Mucosa of stomach (tissue), 1 donor: ENCODE measurements at regions not wholly inside any gene's neighbourhood (a gene's known extent, or its start where the extent isn't known, plus 50 kb on each side); places are given as distances from the start of the nearest gene placed in this dataset.

ENCODE experiments used
- H3K27me3 ChIP-seq: one replicate; pipeline ENCODE4 v1.7.0; 2013; ENCODE audit warnings: mild to moderate bottlenecking, low read length; ENCODE audit not compliant: control insufficient read depth, insufficient read depth
- H3K36me3 ChIP-seq: one replicate; pipeline ENCODE4 v1.7.0; 2013; ENCODE audit warnings: low read length; ENCODE audit not compliant: control insufficient read depth, insufficient read depth
- H3K4me1 ChIP-seq: one replicate; pipeline ENCODE4 v1.7.0; 2013; ENCODE audit warnings: mild to moderate bottlenecking, low read length; ENCODE audit not compliant: control insufficient read depth, insufficient read depth
- H3K4me3 ChIP-seq: one replicate; pipeline ENCODE4 v1.7.0; 2013; ENCODE audit warnings: low read length
- H3K9ac ChIP-seq: one replicate; pipeline ENCODE4 v1.7.0; 2013; ENCODE audit warnings: mild to moderate bottlenecking, low read length, moderate library complexity
- H3K9me3 ChIP-seq: one replicate; pipeline ENCODE4 v1.7.0; 2013; ENCODE audit warnings: mild to moderate bottlenecking, low read length, moderate library complexity; ENCODE audit not compliant: control insufficient read depth
- donor health status: Pancreatic carcinoma.

DNA sequence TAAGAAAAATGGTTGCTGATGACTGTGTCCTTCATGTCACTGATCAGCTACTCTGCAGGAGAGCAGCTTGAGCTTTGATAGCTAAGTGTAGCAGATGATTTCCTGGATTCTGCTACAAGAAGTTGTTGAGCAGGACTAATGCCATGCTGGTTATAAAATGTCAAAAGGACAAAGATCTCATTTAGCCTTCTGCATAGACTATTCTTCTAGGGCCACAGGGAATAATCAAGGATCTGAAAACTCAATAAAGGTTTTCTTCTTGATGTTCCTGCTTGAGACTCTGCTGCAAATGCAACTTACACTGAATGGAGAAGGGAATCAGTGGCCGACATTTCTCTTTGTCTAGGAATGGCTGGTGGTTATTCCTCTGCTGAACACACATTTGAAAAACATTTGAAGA, 360.3 kb upstream of the PTCHD4 start:
- Histone ChIP-seq H3K4me3 (no peak overlapping the region), H3K4me1 (no peaks in the 10 kb centered on the region), H3K9me3 (no peaks in the 10 kb centered on the region), H3K9ac (no peak overlapping the region), H3K27me3 (no peaks in the 10 kb centered on the region), H3K36me3 (no peaks in the 10 kb centered on the region)

DNA sequence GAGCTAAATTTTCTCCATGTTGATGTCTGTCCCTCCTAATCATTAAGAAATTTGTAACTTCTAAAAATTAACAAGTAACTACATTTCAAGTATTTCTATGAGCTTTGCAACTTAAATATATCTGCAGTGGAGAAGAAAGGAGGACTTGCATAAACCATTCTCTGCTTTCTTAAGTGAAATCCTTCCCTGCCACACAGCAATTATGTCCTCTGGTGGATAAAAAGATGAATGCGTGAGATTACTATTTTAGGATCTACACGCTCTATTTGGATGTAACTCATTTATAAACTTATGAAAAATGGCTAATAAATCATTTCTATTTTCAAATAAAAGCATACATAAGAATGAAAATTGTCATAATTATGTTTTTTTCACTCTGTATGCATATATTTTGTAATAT, 338.0 kb upstream of the PTCHD4 start:
- Histone ChIP-seq H3K9ac (no peak overlapping the region), H3K36me3 (no peaks in the 10 kb centered on the region), H3K27me3 (no peaks in the 10 kb centered on the region), H3K4me3 (no peak overlapping the region), H3K9me3 (no peaks in the 10 kb centered on the region), H3K4me1 (no peaks in the 10 kb centered on the region)

DNA sequence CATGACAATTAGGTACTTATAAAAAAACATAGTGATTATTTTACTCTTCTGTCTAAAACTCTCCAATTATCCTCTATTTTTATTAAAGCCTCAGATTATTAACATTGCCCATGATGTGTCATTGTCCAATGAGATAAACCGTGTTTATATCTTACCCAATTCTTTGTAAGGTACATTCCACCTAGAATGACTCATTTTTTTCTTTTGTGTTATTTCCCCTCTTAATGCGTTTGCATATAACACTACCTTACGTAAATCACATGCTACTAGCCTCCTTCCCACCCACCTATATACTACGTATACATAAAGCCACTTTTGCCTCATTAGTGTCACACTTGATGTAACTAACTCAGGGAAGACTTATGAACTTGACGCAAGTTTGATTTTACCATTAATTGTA, 336.3 kb upstream of the PTCHD4 start:
- no peaks in the 10 kb centered on the region for H3K9me3 ChIP-seq
- H3K9ac ChIP-seq, result no peak overlapping the region

DNA sequence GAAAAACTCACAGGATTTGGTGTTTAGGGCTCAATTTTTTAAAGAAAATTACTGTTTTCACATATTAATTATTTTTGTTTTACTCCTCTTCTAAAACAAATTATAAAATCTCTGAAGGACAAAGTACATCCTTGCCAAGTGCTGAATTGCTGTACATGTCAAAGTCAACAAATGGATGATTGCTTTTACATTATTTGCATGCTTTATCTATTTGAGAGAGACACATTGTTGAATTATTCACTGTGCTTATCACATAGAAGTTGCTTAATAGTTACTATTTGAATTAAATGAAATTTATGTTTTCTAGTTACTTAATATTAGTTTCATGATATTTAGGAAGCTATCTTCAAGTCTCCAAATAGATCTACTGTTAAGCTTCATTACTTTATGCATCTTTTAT, 318.6 kb upstream of the PTCHD4 start:
- H3K36me3 ChIP-seq, result no peaks in the 10 kb centered on the region
- no peaks in the 10 kb centered on the region for H3K4me1 ChIP-seq
- no peaks in the 10 kb centered on the region for H3K9me3 ChIP-seq
- no peaks in the 10 kb centered on the region for H3K27me3 ChIP-seq
- no peak overlapping the region for H3K9ac ChIP-seq
- no peak overlapping the region for H3K4me3 ChIP-seq

More for the DNA sequence above, 336.3 kb upstream of the PTCHD4 start:
- Histone ChIP-seq H3K4me1 (no peaks in the 10 kb centered on the region), H3K27me3 (no peaks in the 10 kb centered on the region), H3K36me3 (no peaks in the 10 kb centered on the region), H3K4me3 (no peak overlapping the region)

DNA sequence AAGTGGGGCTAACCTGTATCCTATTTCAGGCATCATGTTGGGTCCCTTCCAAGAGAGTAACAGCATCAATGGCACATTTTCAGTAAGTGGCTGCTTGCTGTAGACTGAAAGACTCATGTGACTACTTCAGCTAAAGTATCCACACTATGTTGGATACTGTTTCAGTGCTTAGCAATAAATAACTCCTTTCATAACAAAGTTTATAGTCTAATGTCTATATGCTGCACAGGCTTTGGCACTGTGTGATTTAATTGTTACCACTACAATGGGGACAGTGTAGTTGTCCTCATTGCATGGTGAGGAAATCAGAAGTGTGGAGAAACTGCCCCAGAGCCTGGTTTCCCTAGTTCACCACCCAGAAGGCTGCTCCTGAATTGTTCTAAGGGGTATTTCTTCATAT, 318.0 kb upstream of the PTCHD4 start:
- no peaks in the 10 kb centered on the region for H3K4me1 ChIP-seq
- no peaks in the 10 kb centered on the region for H3K27me3 ChIP-seq
- H3K4me3 ChIP-seq, result no peak overlapping the region
- no peaks in the 10 kb centered on the region for H3K36me3 ChIP-seq
- no peak overlapping the region for H3K9ac ChIP-seq
- no peaks in the 10 kb centered on the region for H3K9me3 ChIP-seq

DNA sequence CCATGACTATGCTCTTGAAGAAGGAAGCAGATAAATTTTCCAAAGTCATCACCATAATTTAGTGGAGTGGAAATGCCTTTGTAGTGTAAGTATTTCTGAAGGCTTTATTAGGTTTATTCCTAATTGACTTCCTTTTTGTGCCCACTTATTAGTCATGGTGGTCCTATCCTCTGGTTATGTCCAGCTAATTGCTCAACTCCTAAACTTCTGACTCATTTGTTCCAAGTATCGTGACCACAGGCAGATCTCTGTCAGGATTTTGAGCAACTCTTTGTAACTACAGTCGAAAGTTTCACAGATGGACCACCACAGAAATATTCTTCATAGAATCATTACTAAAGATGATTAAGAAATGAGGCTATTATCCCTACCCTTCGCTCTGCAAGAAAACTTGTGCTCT, 315.6 kb upstream of the PTCHD4 start:
- Histone ChIP-seq H3K4me1 (no peaks in the 10 kb centered on the region), H3K9me3 (no peaks in the 10 kb centered on the region), H3K27me3 (no peaks in the 10 kb centered on the region), H3K4me3 (no peak overlapping the region), H3K9ac (no peak overlapping the region), H3K36me3 (no peaks in the 10 kb centered on the region)

DNA sequence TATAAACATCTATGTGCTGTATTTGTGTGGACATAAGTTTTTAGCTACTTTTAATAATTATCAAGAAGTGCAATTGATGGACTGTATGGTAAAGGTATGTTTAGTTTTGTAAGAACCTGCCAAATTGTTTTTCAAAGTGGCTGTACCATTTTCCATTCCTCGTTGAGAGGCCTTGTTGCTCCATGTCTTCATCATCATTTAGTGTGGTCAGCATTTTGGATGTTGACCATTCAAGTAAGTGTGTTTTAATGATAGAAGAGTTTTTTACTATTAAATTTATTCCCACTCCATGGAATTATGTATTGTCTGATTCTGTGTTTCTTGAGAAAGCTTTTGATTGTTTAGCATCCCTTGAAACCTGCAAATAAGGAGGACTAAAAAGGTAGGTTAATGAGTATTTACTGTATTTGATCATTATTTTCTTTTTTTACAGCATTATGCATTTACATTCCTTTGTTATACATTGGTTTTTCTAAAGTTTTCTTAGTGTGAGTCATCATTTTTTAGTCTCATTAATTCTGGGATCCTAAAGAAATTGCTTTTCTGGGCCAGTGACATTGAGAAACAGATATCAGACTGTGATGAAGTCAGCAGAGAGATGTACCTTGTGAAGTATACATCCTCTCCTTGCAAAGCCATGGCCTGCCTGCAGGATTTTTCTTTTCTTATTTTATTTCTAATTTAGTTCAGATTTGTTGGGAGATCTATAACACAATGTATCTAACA, 312.8 kb upstream of the PTCHD4 start:
- no peaks in the 10 kb centered on the region for H3K36me3 ChIP-seq
- H3K9me3 ChIP-seq, result no peaks in the 10 kb centered on the region
- no peaks in the 10 kb centered on the region for H3K27me3 ChIP-seq
- no peak overlapping the region for H3K4me3 ChIP-seq
- H3K9ac ChIP-seq, result no peak overlapping the region
- no peaks in the 10 kb centered on the region for H3K4me1 ChIP-seq

DNA sequence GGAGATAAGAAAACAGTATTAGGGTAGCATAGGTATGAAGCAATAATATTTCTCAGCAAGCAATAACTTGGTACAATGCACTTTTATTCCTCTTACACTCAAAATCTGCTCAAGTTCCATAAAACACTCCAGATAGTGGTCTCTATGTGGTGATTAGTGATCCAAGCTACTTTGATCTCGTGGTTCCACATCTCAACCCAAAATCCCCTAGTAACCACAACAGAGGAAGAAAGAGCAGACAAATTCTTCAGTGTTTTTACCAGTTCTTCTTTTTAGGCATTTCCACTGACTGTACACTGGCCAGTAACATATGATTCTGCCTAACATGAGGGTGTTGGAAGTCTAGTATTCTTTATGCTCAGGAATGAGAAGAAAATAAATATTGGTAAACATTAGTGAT, 309.0 kb upstream of the PTCHD4 start:
- H3K27me3 ChIP-seq, result no peaks in the 10 kb centered on the region
- H3K4me1 ChIP-seq, result no peaks in the 10 kb centered on the region

DNA sequence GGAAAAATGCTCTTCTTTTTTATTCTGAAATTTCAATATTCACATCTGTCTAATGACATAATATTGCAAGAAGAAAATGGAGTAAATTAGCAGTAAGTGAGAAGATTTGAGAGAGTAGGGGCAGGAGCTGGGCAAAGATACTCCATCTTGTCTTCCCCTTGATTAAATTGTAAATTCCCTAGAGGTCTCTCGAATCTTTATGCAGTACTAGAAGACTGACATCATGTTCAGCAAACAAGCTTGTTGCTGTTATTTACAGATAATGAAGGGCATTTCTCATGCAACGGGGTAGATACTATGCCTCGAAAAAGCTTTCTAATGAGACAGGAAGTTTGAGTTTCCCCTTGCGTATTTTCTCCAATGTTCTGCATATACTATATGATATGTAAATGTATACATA, 306.9 kb upstream of the PTCHD4 start:
- Histone ChIP-seq H3K4me3 (no peak overlapping the region), H3K4me1 (no peaks in the 10 kb centered on the region), H3K36me3 (no peaks in the 10 kb centered on the region), H3K9ac (no peak overlapping the region), H3K9me3 (no peaks in the 10 kb centered on the region), H3K27me3 (no peaks in the 10 kb centered on the region)

More for the DNA sequence above, 309.0 kb upstream of the PTCHD4 start:
- no peaks in the 10 kb centered on the region for H3K9me3 ChIP-seq
- H3K36me3 ChIP-seq, result no peaks in the 10 kb centered on the region
- H3K4me3 ChIP-seq, result no peak overlapping the region
- H3K9ac ChIP-seq, result no peak overlapping the region

DNA sequence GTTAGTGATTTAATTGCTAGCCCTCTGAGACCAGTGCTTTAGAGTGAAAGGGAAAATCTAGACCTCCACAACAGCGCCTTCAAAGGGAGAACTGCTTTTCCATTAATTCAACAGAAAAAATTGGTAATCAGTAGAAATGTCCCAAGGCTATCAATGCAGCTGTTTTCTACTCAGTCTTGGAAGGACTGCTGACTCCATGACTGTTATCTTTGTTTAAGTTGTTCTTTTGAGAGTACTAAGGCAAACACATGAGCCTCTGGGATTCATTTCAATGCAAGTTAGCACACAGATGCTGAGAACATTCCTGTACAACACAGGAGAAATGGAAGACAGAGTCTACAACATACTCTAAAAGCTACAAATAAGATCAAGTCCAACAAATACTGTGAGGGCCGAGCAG, 301.7 kb upstream of the PTCHD4 start:
- Histone ChIP-seq H3K4me1 (no peaks in the 10 kb centered on the region), H3K9me3 (no peaks in the 10 kb centered on the region), H3K27me3 (no peaks in the 10 kb centered on the region), H3K9ac (no peak overlapping the region), H3K4me3 (no peak overlapping the region), H3K36me3 (no peaks in the 10 kb centered on the region)

DNA sequence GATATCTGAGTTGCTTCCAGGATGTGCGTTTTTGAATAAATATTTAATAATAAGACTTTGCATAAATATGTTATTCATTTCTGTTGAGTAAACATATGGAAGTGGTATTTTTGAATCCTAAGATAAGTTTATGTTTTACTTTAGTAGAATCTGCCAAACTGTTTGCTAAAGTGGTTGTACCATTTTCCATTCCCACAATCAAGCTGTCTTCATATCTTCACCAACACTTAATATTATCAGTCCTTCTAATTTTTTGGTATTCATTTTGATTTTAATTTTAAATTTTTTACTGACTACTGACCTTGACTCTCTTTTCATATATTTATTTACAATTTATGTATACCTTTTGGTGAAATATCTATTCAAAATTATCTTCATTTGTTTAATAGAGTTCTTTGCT, 293.9 kb upstream of the PTCHD4 start:
- Histone ChIP-seq H3K27me3 (no peaks in the 10 kb centered on the region), H3K4me1 (no peaks in the 10 kb centered on the region), H3K4me3 (no peak overlapping the region), H3K36me3 (no peaks in the 10 kb centered on the region), H3K9ac (no peak overlapping the region), H3K9me3 (no peaks in the 10 kb centered on the region)

DNA sequence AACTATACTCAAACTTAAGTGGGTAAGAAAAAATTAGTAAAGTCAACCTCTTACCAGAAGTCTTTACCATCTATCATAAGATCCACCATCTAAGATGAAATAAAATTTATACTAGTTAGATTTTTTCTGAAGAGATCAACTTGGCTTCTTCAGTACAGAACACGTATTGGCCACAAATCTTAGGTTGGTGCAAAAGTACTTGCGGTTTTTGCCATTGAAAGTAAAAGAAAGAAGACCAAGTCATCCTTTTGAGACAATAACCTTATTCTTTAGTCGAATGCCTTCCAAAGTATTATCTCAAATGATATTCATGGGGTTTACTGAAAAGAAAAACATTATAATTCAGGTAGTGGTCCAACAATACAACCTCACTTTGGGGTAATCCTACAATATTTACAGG, 292.6 kb upstream of the PTCHD4 start:
- no peaks in the 10 kb centered on the region for H3K27me3 ChIP-seq
- no peaks in the 10 kb centered on the region for H3K9me3 ChIP-seq
- no peak overlapping the region for H3K4me3 ChIP-seq
- no peak overlapping the region for H3K9ac ChIP-seq
- no peaks in the 10 kb centered on the region for H3K4me1 ChIP-seq
- no peaks in the 10 kb centered on the region for H3K36me3 ChIP-seq

DNA sequence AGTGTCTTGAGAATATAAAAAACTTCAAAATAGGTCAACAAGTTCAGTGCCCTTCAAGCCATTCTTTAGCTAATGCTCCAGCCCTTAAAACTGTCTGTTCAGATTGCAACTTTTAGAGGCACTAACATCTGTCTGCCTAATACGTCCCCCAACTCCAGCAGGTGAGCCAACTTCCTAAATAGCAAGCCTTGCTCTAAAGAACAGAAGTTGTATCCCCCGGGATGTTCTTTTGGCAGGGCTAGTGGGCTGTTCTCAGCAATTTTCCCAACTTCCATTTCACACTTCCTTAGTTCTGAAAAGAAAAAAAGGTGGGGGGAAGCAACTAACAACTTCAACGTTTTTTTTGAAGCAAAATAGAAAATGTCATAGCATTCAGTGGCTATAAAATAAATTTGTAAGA, 290.0 kb upstream of the PTCHD4 start:
- Histone ChIP-seq H3K4me1 (no peaks in the 10 kb centered on the region), H3K9me3 (no peaks in the 10 kb centered on the region), H3K27me3 (no peaks in the 10 kb centered on the region), H3K9ac (no peak overlapping the region), H3K4me3 (no peak overlapping the region), H3K36me3 (no peaks in the 10 kb centered on the region)
